MCF 10A (cell line): ENCODE measurements at regions not wholly inside any gene's neighbourhood (a gene's known extent, or its start where the extent isn't known, plus 50 kb on each side); places are given as distances from the start of the nearest gene placed in this dataset.

ENCODE experiments used
- BruUV-seq: library from RNA; stranded (reverse); fragments of 400-500 nt; replicated peaks from 2 replicates; lab custom pipeline; 2021; lab: Mats Ljungman, UMichigan
- CTCF ChIA-PET: fragments of 300-600 bp; sonication (Branson Sonifier 250); formaldehyde crosslinking; extraction: SDS; loops from one replicate; lab custom pipeline; 2021; ENCODE audit warnings: antibody characterized with exemption, inconsistent platforms; lab: Yijun Ruan, JAX
- POLR2A ChIA-PET: fragments of 300-600, 350-650 bp; sonication (Branson Sonifier 250); formaldehyde crosslinking; extraction: SDS; loops from one replicate; lab custom pipeline; 2020; ENCODE audit warnings: antibody characterized with exemption, inconsistent platforms; lab: Yijun Ruan, JAX
- DNase-seq: peaks from one replicate; pipeline ENCODE4 v3.0.0-alpha.2; 2018; ENCODE audit not compliant: unreplicated experiment
- H3K27ac Mint-ChIP-seq: one replicate; pipeline ENCODE4 v1.8.0; 2022; ENCODE audit warnings: mild to moderate bottlenecking, low read depth, mixed read lengths; ENCODE audit not compliant: unreplicated experiment
- H3K27me3 Mint-ChIP-seq: one replicate; pipeline ENCODE4 v1.8.0; 2022; ENCODE audit warnings: mixed read lengths; ENCODE audit not compliant: insufficient read depth, unreplicated experiment
- H3K36me3 Mint-ChIP-seq: one replicate; pipeline ENCODE4 v1.8.0; 2022; ENCODE audit warnings: mild to moderate bottlenecking, moderate library complexity, mixed read lengths; ENCODE audit not compliant: insufficient read depth, unreplicated experiment
- H3K4me1 Mint-ChIP-seq: one replicate; pipeline ENCODE4 v1.8.0; 2022; ENCODE audit warnings: mixed read lengths; ENCODE audit not compliant: insufficient read depth, unreplicated experiment
- H3K4me3 Mint-ChIP-seq: one replicate; pipeline ENCODE4 v1.8.0; 2022; ENCODE audit warnings: mild to moderate bottlenecking, moderate library complexity, mixed read lengths; ENCODE audit not compliant: unreplicated experiment
- H3K9me3 Mint-ChIP-seq: one replicate; pipeline ENCODE4 v1.8.0; 2022; ENCODE audit warnings: mixed read lengths; ENCODE audit not compliant: unreplicated experiment
- CTCF ChIP-seq: fragments of 200-600 bp; IDR thresholded peaks from one replicate; pipeline ENCODE4 v1.8.0; 2022; ENCODE audit warnings: antibody characterized with exemption, mild to moderate bottlenecking; ENCODE audit not compliant: unreplicated experiment
- intact Hi-C: fragments of 100-400 bp; cut with micrococcal nuclease; formaldehyde crosslinking; loops from 2 replicates; pipeline ENCODE4 v1.14.1; 2022

- Mint-ChIP-seq H3K27ac (no peak overlapping the region), H3K9me3 (peaks cover 1% of the 10 kb centered on the region), H3K36me3 (no peaks in the 10 kb centered on the region), H3K27me3 (peaks cover 60% of the 10 kb centered on the region), H3K4me1 (no peaks in the 10 kb centered on the region), H3K4me3 (no peak overlapping the region)
- CTCF ChIA-PET = interaction anchor here (0.6 to 0.7 kb wide), 2 partner anchors 250 to 1282 kb away, joined by 3 to 4 read pairs; no protein-coding TSS in a partner anchor
- TF ChIP-seq CTCF = no peak
- no peak for DNase-seq
- POLR2A ChIA-PET = no interaction called here
- intact Hi-C loops = no loop called here
- BruUV-seq = no TSS peak
Observed at GRCh38 chr20:57893366-57893999, 183.7 kb upstream of the PMEPA1 start.

GRCh38 chr20:57892471-57892870, 182.7 kb upstream of the PMEPA1 start:
- Mint-ChIP-seq H3K36me3 (peaks cover 4% of the 10 kb centered on the region), H3K4me1 (no peaks in the 10 kb centered on the region), H3K4me3 (no peak overlapping the region), H3K27ac (no peak overlapping the region), H3K27me3 (peaks cover 68% of the 10 kb centered on the region), H3K9me3 (peaks cover 11% of the 10 kb centered on the region)
- CTCF ChIA-PET = interaction anchor here (1.1 to 1.2 kb wide), 2 partner anchors 172 to 296 kb away, joined by 3 to 7 read pairs; no protein-coding TSS in a partner anchor
- no TSS peak for BruUV-seq
- POLR2A ChIA-PET = no interaction called here
- no peak for TF ChIP-seq CTCF
- intact Hi-C loops = no loop called here
- DNase-seq = no peak

GRCh38 chr20:57891014-57891413, 181.2 kb upstream of the PMEPA1 start:
- no peaks in the 10 kb centered on the region for H3K4me1 Mint-ChIP-seq
- H3K36me3 Mint-ChIP-seq = peaks cover 4% of the 10 kb centered on the region
- intact Hi-C loops = no loop called here
- peaks cover 14% of the 10 kb centered on the region for H3K9me3 Mint-ChIP-seq
- peaks cover 61% of the 10 kb centered on the region for H3K27me3 Mint-ChIP-seq
- no peak for DNase-seq
- BruUV-seq = no TSS peak
- CTCF ChIA-PET = interaction anchor here (0.6 to 0.7 kb wide), 2 partner anchors 21 to 113 kb away, joined by 4 to 6 read pairs; no protein-coding TSS in a partner anchor
- no peak overlapping the region for H3K4me3 Mint-ChIP-seq
- POLR2A ChIA-PET = interaction anchor here (0.6 kb wide), 1 partner anchor 97 kb away, joined by 3 read pairs; no protein-coding TSS in a partner anchor
- H3K27ac Mint-ChIP-seq = no peak overlapping the region
- no peak for TF ChIP-seq CTCF

- intact Hi-C loops = no loop called here
- Mint-ChIP-seq H3K4me1 (no peaks in the 10 kb centered on the region), H3K27ac (no peak overlapping the region), H3K27me3 (peaks cover 64% of the 10 kb centered on the region), H3K9me3 (peaks cover 14% of the 10 kb centered on the region), H3K4me3 (no peak overlapping the region), H3K36me3 (peaks cover 4% of the 10 kb centered on the region)
- BruUV-seq = no TSS peak
- TF ChIP-seq CTCF = no peak
- CTCF ChIA-PET = no interaction called here
- POLR2A ChIA-PET = no interaction called here
- DNase-seq = no peak
Observed at GRCh38 chr20:57890202-57890800, 180.5 kb upstream of the PMEPA1 start.
